NB4 (cell line): ENCODE measurements at regions not wholly inside any gene's neighbourhood (a gene's known extent, or its start where the extent isn't known, plus 50 kb on each side); places are given as distances from the start of the nearest gene placed in this dataset.
A peak's percentile ranks its signal among the peaks of the same experiment; 100 is the strongest.
"Not testable (repeated sequence)": the region's sequence is repeated elsewhere in the genome, so short reads cannot be mapped to it uniquely, and the experiment has no call there.

Experiments used
- DNase-seq: peaks from one replicate; pipeline ENCODE4 v3.0.0; 2010; ENCODE audit warnings: low read depth
- H3K4me3 ChIP-seq: one replicate; pipeline ENCODE4 v1.5.1; 2011; ENCODE audit warnings: mild to moderate bottlenecking, low read depth, low read length, moderate library complexity
- MYC ChIP-seq: IDR thresholded peaks from 2 replicates; pipeline ENCODE4 v1.6.1; 2011; ENCODE audit warnings: low read depth, low read length
- POLR2A ChIP-seq: IDR thresholded peaks from 2 replicates; pipeline ENCODE4 v1.6.1; 2011; ENCODE audit warnings: mild to moderate bottlenecking; ENCODE audit not compliant: insufficient read length; ENCODE audit errors: extremely low read depth
- TF ChIP-seq, protein P1 (sequence below): IDR thresholded peaks from one replicate; pipeline ENCODE4 v1.5.1; 2012; ENCODE audit warnings: low read depth, low read length
- TF ChIP-seq, protein P2 (sequence below): IDR thresholded peaks from 2 replicates; pipeline ENCODE4 v1.6.1; 2011; ENCODE audit warnings: low read depth, low read length

DNA sequence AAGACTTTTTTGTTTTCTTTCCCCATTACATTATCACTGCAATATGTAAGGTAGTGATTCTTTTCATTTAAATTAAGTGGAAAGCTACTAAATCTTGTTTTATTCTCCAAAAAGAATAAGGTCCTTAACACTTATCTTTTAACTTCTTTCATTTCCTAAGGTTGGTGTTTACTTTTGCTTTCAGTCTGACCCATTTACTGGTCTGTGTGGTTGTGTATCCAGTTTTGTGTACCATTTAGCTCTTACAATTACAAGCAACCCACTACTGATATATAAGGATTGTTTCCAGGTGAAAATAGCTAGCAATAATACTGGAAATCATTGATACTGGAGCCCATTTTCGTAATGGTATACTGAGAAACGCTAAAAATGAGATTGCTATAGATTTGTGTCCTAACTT is 123.1 kb upstream of the CXorf66 start:
- TF ChIP-seq, protein P1, sequence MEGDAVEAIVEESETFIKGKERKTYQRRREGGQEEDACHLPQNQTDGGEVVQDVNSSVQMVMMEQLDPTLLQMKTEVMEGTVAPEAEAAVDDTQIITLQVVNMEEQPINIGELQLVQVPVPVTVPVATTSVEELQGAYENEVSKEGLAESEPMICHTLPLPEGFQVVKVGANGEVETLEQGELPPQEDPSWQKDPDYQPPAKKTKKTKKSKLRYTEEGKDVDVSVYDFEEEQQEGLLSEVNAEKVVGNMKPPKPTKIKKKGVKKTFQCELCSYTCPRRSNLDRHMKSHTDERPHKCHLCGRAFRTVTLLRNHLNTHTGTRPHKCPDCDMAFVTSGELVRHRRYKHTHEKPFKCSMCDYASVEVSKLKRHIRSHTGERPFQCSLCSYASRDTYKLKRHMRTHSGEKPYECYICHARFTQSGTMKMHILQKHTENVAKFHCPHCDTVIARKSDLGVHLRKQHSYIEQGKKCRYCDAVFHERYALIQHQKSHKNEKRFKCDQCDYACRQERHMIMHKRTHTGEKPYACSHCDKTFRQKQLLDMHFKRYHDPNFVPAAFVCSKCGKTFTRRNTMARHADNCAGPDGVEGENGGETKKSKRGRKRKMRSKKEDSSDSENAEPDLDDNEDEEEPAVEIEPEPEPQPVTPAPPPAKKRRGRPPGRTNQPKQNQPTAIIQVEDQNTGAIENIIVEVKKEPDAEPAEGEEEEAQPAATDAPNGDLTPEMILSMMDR: no peak
- TF ChIP-seq, protein P2, sequence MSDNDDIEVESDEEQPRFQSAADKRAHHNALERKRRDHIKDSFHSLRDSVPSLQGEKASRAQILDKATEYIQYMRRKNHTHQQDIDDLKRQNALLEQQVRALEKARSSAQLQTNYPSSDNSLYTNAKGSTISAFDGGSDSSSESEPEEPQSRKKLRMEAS: no peak
- no peak for TF ChIP-seq POLR2A
- no peak for TF ChIP-seq MYC
- no peak overlapping the region for H3K4me3 ChIP-seq
- DNase-seq: no peak

DNA sequence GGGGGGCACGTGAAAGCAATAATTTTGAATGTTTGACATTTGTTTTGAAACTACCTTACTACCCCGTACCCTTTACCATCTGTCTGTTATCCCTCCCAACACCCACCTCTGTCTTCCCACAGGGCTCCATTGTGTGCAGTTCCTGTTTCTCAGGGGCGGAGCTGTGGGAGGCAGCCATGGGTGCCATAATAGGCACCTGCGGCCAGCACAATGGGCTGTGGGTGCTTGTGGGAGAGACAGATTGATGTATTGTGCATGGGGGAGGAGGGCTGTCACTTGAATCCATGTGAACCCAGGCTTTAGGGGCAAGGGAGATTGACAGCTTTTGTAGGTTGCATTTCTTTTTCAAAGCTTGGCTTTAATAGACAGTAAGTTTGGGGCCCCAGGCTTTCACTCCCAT is 122.6 kb upstream of the CXorf66 start:
- DNase-seq: peak; percentile 18
- TF ChIP-seq POLR2A (no peak), MYC (no peak)
- TF ChIP-seq, protein P1: no peak
- TF ChIP-seq, protein P2: no peak
- H3K4me3 ChIP-seq: no peak overlapping the region

DNA sequence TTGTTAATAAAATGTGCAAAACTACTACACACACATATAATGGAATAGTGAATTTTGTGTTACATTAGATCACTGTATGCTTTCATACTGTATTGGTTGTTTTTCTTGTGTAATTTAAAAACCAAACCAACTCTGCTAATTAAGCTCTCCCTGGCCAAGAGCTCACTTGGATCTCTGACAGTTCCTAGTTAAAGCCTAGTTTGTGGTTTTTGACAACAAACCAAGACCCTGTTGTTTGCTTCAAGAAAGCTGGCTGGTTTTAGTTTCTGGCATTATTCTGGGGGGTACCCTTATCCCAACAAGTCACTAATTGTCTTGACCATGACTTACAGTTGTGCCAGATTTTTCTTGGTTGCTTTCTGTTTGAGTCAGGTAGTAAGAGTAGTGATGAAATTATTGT is 121.4 kb upstream of the CXorf66 start:
- no peak overlapping the region for H3K4me3 ChIP-seq
- DNase-seq: no peak
- TF ChIP-seq, protein P1: no peak
- TF ChIP-seq POLR2A (no peak), MYC (no peak)
- TF ChIP-seq, protein P2: no peak

DNA sequence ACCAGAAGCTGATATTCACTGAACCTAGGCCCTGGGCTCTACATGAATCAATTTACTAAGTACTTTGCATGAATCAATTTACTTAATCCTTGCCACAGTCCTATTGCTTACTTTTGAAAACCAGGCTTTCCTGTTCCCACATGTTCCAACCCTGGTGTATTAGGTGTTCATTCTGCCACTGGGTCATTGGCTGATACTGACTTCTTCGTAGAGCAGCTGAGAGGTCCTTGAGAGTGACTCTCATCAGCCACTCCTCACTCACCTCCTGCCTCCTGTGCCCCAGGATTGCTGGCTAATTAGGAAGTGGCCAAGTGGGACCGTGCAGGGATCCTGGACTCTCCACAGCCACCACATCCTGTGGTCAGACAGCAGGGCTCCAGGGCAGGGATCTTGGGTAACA is 109.5 kb upstream of the CXorf66 start:
- not testable (repeated sequence) for H3K4me3 ChIP-seq, DNase-seq

DNA sequence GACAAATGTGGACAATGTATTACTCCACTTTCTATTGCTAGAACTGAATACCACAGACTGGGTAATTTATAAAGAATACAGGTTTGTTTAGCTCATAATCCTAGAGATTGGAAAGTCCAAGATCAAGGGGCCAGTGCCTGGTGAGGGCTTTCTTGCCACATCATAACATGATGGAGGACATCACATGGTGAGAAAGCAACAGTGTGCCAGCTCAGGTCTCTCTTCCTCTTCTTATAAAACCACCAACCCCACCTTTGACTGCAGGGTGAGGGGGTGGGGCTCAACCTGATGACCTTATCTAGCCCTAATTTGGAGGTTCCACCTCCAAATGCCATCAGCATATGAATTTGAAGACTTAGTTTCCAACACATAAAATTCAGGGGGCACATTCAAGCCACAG is 105.7 kb upstream of the CXorf66 start:
- no peak overlapping the region for H3K4me3 ChIP-seq
- no peak for TF ChIP-seq MYC
- DNase-seq: no peak

DNA sequence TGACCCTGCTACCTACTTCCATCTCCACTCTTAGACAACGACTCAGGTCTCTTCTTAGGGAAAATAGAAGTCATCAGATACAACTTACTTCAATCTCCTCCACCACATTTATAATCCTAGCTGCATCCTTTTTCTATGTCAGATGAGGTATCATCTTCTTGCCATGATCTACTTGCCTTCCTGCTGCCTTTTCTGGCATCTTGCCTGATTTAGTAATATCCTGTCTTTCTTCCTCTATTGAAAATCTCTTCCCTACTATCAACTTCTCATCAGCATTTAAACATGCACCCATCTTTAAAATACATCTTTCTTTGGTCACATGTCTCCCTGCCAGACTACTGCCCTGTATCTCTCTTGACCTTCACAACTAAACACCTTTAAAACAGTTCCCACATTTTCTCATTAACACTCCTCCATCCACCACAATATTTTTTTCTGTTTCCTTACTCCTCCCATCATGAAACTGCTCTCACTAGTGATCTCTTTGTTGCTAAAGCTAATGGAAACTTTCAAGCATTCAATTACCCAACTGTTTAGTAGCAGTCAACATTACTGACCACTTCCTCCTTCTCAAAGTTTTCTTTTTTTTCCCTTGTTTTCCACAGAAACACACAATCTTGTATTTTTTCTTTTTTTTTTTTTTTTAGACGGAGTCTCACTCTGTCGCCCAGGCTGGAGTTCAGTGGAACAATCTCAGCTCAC is 100.8 kb upstream of the CXorf66 start:
- H3K4me3 ChIP-seq: no peak overlapping the region
- DNase-seq: peak; percentile 0
- TF ChIP-seq MYC (no peak), POLR2A (no peak)
- TF ChIP-seq, protein P1: no peak
- TF ChIP-seq, protein P2: no peak

DNA sequence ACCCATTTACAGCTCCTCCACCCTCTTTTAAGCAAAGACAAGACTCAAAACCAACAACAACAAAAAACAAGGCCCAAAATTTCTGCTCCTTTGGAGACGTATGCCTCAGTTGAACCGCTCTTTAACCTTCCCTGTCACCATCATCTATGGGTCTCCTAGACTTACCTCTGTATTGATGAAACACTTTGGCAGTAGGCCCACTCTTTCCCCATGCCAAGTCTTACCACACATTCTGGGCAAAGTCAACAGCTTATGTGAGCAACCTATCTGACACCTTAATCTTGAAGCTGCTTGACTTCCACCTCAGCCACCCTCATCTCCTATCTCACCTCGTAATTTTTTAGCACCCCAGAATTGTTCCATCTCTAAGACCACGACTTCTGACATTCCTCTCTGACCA is 99.7 kb upstream of the CXorf66 start:
- no peak for DNase-seq

More for the DNA sequence above, 99.7 kb upstream of the CXorf66 start:
- TF ChIP-seq MYC: no peak
- TF ChIP-seq, protein P1: no peak
- TF ChIP-seq, protein P2: no peak
- no peak overlapping the region for H3K4me3 ChIP-seq
